OCI-LY7 (cell line): ENCODE measurements at regions not wholly inside any gene's neighbourhood (a gene's known extent, or its start where the extent isn't known, plus 50 kb on each side); places are given as distances from the start of the nearest gene placed in this dataset.

ENCODE experiments used
- EZH2phosphoT487 ChIP-seq: fragments of 200-600 bp; sonication (generic); IDR thresholded peaks from 2 replicates; pipeline ENCODE4 v1.6.1; 2018; ENCODE audit warnings: low read depth, borderline replicate concordance, mild to moderate bottlenecking, mixed run types, antibody characterized with exemption, low read length, moderate library complexity, mixed read lengths
- TF ChIP-seq, protein P1 (sequence below): fragments of 200-600 bp; sonication (generic); conservative IDR thresholded peaks from 2 replicates; pipeline ENCODE4 v1.5.1; 2014; ENCODE audit warnings: mild to moderate bottlenecking, antibody characterized with exemption, low read length, moderate library complexity, mixed read lengths

GRCh38 chr3:145536461-145536860 lies 624.5 kb downstream of the PLOD2 start:
- TF ChIP-seq, protein P1, sequence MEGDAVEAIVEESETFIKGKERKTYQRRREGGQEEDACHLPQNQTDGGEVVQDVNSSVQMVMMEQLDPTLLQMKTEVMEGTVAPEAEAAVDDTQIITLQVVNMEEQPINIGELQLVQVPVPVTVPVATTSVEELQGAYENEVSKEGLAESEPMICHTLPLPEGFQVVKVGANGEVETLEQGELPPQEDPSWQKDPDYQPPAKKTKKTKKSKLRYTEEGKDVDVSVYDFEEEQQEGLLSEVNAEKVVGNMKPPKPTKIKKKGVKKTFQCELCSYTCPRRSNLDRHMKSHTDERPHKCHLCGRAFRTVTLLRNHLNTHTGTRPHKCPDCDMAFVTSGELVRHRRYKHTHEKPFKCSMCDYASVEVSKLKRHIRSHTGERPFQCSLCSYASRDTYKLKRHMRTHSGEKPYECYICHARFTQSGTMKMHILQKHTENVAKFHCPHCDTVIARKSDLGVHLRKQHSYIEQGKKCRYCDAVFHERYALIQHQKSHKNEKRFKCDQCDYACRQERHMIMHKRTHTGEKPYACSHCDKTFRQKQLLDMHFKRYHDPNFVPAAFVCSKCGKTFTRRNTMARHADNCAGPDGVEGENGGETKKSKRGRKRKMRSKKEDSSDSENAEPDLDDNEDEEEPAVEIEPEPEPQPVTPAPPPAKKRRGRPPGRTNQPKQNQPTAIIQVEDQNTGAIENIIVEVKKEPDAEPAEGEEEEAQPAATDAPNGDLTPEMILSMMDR = no peak
- no peak for TF ChIP-seq EZH2phosphoT487
